Stimulated activated CD4-positive, alpha-beta T cell treated with anti-CD3 and anti-CD28 coated beads, Interleukin-4, amount 100 ng/mL, for 4 hours (primary cell): ENCODE measurements at regions not wholly inside any gene's neighbourhood (a gene's known extent, or its start where the extent isn't known, plus 50 kb on each side); places are given as distances from the start of the nearest gene placed in this dataset.
A peak's percentile ranks its signal among the peaks of the same experiment; 100 is the strongest.

Source experiments
- DNase-seq, 2 experiments: peaks; one replicate each; pipeline ENCODE4 v3.0.0-alpha.2; 2020

DNA sequence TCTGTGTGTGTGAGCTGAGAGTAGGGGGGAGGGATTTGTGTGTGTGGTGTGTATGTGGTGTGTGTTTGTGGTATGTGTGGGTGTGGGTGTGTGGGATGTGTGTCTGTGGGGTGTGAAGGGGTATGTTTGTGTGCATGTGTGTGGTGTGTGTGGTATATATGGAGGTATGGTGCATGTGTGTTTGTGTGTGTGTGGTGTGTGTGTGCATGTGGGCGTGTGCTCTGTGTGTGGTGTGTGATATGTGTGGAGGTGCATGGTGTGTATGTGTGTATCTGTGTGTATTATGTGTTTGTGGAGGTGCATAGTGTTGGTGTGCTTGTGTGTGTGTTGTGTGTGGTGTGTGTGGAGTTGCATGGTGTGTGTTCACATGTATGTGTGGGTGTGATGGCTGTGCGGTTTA, 106.0 kb downstream of the CMPK2 start:
- no peak for DNase-seq

DNA sequence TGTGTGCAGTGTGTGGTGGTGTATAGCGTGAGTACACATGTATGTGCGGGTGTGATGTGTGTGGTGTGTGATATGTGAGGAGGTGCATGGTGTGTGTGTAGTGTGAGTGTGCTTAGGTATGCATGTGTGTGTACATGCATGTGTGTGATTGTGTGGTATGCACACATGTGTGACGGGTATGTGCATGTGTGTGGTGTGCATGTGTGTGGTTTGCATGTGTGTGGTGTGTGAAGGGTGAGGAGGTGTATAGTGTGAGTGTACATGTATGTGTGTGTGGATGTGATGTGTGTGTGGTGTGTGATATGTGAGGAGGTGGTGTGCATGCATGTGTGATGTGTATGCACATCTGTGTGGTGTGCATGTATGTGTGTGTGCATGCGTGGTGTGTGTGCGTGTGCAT, 105.6 kb downstream of the CMPK2 start:
- DNase-seq, result no peak

DNA sequence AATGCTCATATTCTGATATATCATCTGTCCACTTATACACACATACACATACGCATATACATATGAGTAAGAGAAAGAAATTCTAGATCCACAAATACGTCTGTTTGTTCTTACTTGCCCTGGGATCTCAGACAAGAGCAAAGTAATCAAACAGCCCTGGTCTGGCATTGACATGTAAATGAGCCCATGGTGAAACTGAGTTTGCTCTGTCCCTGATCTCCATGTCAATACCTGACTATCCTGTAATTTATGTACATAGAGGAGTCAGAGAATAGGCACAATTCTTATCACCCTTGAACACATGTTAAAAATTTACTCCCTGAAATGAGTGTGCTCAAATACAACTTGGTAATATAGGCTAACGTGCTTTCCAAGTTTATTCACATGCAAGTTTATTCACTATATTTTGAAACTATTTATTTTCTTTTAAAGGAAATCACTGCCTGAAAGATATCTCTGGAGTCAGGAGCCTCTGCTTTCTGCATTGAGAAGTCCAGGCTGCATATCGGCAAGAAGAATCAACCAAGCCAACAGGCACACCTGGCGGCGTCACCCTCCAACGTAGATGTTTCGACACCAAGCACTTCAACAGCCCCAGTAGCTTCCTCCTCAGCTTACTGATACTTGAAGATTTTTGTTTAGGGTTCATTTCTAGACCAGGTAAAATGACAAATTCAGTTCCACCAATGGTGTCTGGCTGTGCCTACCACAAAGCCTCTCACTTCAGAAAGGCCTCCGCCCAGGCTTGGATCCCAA, 100.6 kb downstream of the CMPK2 start:
- no peak for DNase-seq

DNA sequence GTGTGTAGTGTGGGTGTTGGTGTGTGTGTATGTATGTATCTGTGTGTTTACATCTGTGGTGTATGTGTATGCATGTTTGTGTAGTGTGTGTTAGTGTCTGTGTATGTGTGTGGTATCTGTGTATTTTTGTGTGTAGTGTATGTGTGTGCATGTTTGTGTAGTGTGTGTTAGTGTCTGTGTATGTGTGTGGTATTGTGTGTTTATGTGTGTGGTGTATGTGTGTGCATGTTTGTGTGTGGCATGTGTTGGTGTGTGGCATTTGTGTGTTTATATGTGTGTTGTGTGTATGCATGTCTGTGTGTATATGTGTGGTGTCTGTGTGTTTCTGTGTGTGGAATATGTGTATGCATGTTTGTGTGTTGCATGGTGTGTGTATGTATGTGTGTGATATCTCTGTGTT, 96.4 kb downstream of the CMPK2 start:
- no peak for DNase-seq

DNA sequence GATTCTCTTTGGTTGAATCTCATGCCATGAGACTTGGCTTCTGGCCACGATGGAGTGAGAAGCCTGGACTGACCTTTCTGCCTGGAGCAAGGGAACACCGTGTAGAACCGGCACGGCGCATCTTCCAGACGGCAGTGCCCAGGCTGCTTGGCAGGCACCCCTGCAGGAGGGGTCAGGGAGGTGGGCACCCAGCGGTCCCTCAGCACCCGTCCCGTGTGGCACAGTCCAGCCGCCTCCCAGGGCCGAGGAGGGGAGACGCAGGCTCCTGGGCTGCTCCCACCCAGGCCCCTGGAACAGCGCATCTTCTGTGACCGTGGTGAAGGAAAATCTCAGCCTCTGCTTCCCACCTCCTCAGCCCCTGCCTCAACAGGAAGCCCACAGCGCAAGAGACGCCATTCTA, 95.7 kb downstream of the CMPK2 start:
- DNase-seq, result no peak

DNA sequence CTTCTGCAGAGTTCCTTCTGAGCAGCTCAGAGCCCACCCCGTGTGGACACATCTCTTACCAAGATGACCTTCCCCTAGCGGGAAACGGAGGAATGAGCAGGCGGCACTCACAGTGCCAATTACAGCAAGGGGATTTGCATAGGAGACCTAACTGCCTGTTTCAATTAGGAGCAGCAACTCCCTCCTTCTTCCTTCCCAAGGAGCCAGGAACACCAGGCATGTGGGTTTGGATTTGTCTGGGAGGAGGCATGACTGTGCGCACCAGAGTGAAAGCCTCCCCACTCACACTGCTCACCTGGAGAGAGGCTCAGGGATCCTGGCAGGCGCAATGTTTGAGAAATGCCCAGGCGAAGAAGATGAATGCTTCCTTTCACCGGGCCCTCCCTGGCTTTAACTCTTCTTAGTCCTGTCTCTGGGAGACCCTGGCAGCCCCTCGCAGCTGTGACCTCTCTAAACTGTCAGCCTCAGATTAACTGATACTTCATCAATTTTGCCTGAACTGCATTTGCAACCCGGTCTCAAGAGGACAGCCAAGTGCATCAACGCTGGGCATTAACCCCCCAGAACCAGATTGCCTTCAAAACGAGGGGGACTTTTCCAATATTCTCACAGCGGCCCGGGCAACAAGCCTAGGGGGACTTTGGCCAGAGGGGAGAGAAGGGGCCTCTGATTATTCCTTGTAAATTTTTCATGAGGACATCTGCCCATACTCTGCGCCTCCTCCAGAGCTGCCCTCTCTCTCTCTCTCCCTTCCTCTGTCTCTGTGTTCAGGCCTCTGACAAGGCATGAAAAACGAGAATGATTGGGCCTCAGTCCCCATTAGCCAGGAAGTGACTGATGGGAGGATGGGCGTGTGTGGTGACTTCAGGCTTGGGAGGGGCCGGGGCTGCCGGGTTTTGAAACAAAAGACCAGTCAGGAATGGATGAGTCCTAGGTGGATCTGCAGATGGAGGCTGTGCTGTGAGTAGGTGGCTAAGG, 93.8 kb downstream of the CMPK2 start:
- no peak for DNase-seq

DNA sequence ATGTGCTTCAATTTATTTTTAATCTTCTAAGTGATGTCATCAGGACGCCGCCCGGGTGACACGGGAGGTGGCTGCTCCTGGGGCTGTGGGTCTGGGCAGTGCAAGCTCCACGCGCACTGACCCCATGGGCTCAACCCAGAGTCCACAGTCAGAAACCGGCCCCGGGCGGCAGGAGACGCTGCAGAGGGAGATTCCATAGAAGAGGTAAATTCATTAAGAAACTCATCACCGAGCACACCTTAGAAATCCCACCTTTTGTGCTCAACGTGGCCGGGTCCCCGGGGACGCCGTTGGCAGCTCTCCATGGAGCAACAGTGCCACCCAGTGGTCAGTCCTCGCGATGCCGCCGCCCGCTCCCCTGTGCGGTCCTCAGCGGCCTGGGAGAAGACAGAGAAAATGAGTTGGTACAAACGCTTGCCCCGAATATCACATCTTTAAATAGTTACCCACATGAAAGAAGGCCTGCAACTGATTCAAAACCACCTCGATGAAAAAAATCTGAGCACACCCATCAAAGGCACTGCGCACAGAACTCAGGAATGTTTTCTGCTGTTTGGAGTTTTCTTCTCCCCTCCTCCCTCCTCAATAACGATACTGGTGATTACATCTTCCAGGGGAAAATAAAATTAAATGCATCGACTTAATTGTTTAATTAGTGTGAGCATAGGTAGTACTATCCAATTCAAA, 92.6 kb downstream of the CMPK2 start:
- peak; percentile 45 to 76 for DNase-seq

DNA sequence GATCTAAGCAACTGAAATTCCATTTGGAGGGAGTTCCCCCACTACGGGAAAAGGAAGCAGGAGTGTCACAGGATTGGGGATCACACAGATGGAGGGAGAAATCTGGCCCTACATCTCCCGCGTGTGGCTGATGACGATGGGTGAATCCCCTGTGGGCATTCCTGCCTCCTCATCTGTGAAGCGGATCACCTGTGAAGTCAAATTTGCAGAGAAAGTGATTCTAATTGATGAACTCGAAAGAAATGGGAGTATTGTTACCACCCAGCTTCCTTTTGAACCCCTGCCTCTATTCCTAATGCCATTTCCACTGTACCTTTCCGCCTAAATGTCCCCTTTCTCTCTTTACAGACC, 92.0 kb downstream of the CMPK2 start:
- no peak for DNase-seq

DNA sequence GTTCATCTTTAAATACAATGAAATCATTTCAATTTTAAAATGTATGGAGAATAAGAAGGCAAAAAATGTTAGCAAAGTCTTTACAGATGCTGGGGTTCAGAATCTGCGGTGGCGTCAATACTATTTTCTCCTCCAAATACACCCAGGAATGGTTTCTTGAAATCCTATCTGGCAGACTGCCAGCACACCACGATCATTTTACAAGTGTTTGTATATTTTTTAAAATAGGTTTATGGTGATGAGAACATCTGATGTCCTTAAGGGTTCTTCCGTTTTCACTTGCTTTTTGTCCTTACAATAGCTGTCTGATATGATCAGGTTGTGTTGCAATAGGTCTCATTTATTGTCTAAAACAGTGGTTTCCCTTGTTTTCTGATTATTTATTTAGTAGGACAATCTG, 89.6 kb downstream of the CMPK2 start:
- no peak for DNase-seq

DNA sequence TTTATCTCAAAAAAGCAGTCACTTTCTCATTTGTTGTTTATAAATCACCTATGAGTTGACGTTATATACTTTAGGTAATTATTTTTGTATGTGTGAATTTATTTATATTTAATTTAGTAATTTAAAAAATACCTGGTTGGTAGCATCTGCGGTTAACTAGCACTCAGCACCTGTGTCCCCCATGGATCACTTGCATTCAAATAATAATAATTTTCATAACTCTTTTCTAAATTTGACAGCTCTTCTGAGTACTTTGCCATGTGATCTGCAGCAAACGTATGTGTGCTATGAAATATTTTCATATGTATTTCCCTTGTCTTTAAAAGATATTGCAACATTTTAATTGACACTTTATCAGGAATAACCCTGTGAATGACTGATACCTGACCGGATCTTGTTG, 88.1 kb downstream of the CMPK2 start:
- DNase-seq, result no peak

DNA sequence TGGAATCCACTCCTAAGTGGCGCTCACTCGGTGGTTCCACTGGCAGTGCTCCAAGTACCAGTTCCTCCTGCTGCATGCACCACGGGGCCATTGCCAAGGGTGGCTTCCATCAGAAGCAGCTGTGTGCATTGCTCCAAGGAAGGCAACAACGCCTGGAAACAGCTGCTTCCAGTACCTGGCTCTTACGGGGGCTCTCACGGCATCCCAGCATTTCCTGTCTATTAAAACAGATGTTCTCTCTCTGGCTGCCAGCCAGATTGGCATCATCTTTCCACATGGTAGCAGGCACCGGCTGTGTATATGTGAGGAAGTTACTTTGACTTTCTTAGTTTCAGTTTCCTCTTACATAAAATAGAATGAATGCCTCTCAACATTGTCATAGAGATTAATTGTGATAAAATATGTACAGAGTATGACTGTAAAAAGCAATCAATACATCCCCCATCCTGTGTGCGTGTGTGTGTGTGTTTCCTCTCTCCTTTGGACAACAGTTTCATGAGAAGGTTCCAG, 84.9 kb downstream of the CMPK2 start:
- DNase-seq, result peak in 1 of 2 experiments; percentile 5

DNA sequence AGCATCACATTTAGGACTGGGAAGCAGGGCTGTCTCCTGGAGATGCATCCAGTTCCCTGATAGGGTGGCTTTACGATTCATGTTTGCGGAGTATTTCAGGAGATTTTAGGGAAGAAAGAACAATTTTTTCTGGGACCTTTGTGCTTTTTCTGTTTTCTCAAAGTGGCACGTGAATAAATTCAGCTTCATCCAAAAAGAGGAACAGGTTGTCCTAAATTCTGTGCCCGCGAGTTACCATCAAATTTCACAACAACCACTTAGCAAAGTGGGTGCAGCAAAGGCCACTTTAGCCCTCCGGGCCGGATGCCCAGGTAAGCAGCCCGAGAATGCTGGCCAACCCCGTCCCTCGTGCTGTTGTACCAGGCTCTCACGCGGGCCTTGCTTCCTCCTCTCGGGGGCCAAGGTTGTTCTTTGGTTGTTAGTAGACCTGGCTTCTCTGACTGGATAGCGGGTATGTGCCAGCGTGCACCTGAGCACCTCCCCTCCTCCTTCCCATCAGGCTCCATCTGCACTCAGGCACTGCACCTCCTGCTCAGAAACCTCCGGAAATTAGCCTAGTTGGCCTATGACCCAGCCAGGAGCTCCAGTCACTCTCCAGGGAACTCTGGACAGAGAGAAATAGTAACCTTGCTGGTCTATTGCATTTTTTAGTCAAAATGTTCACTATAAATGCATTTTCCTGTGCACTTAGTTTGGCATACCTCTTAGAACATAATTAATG, 83.0 kb downstream of the CMPK2 start:
- no peak for DNase-seq

DNA sequence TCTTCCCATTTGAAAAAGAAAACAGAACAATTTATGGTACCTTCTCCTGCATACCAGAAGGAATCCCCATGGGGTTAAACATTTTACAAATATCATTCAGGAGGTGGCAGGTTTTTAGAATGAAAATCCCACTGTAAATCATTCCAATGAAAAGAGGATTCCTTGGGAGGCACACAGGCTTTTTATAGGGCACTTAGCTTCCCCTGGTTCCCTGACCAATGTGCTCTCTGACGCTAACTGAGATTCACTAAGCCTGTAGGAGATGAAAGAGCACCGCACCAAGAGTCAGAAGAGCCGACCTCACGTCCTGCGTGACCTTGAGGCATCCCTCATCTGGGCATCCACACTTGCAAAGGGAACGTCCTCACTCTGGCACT, 82.5 kb downstream of the CMPK2 start:
- DNase-seq, result no peak

DNA sequence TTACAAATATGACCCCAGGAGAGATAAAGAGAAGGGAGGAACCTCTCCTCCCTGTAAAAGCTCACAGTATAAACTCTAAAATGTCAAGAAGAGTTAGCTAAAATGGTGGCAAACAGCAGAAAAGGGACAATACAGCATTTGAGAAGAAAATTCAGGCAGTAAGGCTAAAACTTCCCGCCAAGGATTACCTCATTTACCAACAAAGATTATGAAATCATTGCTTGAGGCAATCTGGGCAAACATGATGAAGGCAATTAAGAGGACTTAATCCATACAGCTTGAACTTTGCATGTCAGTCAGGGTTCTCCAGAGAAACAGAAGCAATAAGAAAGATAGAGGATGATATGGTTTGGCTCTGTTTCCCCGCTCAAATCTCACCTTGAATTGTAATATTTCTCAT, 81.4 kb downstream of the CMPK2 start:
- DNase-seq, result no peak

DNA sequence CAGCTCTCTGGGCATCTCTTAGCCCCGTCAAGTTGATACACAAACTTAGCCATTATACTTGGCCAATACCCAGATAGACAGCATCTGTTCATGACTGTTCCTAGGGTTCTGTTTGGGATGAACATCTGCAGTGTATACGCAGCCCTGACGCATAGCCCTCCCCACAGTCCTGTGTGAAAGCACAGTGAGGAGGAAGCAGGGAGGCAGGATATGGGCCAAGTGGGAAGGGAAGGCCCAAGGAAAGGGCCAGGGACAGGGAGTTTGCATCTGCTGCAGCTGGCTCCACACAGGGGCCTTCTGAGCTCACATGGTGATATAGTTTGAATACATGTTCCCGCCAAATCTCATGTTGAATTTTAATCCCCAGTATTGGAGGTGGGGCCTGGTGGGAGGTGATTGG, 80.2 kb downstream of the CMPK2 start:
- DNase-seq, result no peak

DNA sequence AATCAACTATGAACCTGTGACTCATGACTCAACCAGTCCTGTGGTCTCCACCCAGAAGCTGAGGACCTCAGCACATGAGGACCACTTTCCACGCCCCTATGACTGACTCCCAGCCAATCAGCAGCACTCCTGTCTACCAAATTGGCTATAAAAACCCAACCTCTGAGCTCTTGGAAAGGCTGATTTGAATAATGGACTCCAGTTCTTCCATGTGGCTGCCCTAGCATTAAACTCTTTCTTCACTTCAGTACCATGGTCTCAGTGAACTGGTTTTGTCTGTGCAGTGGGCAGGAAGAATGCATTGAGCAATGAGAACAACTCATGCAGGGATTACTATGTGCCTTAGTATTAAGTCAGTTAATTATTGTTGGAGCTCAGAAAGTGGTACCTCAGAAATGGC, 78.3 kb downstream of the CMPK2 start:
- DNase-seq, result no peak

DNA sequence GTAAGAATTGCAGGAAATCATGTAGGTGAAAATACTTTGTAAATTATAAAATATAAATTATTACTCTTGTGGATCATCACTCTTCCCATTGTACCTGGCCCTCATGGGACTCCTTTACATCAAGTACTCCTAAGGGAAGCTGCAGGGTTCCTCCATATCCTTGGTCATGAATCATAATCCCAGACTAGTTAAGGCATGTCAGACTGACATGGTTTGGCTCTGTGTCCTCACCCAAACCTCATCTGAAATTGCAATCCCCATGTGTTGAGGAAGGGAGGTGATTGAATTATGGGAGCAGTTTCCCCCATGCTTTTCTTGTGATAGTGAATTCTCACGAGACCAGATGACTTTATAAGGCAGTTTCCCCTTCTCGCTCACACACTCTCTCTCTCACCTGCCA, 77.1 kb downstream of the CMPK2 start:
- DNase-seq, result no peak

DNA sequence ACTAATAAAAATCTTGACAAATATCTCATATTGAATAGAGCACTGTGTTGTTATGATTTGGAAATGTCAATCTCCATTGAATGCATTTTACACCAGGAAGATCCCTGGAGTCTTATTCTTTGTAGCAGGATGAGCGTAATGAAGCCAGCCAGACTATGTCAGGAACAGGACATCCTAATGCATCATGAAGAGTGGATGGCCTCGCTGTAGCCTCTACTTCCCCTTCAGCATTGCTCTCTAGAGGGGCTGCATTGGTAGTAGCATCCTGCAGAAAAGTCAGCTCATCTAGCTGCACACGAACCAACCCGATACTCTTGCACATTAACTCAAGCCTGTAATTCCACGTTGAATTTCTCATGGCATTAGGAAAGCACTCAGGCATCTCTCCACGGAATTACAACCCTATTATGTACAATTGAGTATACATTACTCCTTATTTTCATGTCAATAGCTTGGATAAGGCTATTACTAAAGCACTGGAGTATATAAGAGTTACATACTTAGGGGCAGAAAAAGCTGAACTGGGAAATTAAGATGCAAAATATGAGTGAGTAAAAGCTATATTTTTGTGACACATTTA, 76.1 kb downstream of the CMPK2 start:
- DNase-seq, result no peak

DNA sequence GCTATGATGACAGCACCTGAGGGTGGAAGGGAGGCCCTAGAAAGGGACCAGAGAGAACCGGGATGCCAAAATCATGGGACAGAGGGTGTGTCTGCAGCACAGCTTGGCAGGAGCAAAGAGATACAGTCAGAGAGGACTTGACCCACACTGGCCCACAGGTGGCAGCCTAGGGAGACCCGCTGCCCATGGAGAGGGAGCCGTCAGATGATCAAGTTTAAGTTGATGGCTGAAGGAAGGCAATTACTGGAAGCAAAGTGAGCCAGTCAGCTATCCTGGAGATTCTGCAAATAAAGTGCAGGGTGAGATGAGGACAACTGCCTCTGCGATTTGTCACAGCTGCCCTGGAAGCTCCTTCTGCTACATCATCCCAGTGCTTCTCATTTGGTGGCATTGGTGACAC, 74.0 kb downstream of the CMPK2 start:
- DNase-seq, result no peak

DNA sequence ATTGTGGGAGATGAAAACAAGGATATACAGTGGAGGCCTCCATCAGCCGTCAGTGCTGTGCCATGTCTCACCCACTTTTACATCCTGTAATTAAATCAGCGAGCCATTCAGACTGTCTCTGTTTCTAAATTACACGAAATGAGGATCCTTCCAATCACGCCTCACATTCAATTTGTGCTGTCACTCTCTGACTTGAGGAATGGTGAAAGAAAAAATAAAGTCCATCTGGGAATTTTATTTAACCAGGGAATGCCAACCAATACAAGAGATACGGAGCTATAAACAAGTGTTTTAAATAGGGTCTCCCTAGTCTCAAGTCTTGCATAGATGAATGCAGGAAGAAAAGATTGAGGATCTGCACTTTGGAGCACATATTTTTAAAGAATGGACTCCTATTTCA, 72.8 kb downstream of the CMPK2 start:
- no peak for DNase-seq

DNA sequence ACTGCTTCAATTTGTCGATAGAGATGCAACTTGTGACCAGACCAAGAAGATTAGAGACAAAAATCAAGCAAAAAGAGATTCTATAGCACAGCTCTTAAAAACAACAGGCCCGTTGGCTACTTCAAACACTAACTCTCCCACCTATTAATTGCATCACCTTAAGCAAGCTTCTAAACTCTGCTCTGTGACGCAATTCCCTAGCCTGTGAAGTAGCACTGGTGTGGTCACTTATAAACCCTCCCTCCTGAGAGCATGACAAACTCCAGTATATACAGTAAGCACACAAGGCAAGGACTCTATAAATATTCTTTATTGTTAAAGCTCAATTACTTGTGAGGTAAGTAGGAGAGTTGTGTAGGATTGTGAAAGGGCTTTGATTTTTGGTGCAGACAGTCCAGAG, 72.3 kb downstream of the CMPK2 start:
- no peak for DNase-seq

DNA sequence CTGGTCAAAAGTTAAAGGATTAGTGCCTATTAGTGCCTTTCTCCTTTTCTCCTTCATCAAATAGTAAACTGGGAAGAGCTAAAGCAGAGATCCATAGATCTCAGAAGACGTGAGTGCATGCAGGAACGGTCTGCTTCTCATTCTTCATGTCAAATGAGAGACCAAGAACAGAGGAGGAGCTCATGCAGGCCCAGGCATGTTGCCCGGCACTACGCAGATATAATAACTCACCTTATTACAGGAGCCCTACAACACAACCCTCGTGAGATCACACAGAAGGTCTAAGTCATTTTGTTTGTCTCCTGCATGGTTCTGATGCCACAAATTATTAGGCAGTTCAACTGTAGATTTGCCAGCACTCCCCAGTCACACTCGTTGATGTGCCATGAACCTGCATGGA, 71.8 kb downstream of the CMPK2 start:
- DNase-seq, result no peak

DNA sequence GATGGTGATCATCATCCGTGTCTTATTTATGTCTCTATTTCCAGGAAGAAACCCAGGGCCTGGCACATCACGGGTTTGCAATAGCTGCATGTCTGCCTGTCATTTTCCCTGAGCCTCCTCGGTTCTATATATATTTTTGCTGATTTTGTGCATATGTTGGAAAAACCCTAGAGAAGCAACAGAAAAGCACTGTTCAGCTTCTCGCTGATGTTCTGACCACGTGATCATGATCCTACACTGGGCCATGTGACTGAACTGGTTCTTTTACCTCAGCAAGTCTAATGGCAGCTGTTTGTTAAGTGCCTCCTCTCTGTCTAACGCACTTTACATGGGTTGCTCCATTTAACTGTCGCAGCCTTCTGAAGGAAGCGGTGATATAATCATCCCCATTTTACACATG, 71.3 kb downstream of the CMPK2 start:
- DNase-seq, result no peak
